ENCODE measurements at regions not wholly inside any gene's neighbourhood (a gene's known extent, or its start where the extent isn't known, plus 50 kb on each side); places are given as distances from the start of the nearest gene placed in this dataset.
"Not testable (repeated sequence)": the region's sequence is repeated elsewhere in the genome, so short reads cannot be mapped to it uniquely, and the experiment has no call there.

DNA sequence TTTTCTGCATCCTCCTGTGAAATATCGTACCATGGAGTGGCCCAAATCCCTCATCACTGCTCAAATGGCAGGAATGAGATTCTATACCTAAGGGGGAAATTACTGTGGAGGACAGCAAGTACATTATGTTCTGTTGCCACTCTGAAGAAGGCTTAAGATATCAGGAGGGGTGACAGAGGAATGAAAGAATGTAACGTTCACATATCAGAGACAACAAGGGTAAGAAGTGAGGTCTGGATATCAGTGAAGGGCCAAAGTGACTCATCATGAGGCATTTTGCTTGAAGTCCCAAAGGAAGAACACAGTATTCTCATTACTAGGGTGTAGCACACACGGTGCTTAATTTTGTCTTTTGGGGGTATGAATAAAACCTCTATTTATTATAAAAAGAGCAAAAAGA is 71.5 kb upstream of the SLC13A1 start:
- Mint-ChIP-seq H3K4me3 (no peak overlapping the region), H3K9me3 (no peaks in the 10 kb centered on the region), H3K27me3 (ENCODE audit: insufficient read depth) (no peaks in the 10 kb centered on the region), H3K4me1 (peaks cover 29% of the 10 kb centered on the region), H3K27ac (no peak overlapping the region), H3K36me3 (ENCODE audit: low read depth) (no peaks in the 10 kb centered on the region)
- WGBS, 2 experiments (ENCODE audit: insufficient coverage in 1 of 2, insufficient read length in 1 of 2), result 77 to 82% methylated on average over 2 of the region's 3 CpGs
- no peak for DNase-seq
- no peaks in the 10 kb centered on the region for H3K27me3 ChIP-seq (ENCODE audit: control insufficient read depth, insufficient read depth, low read length, poor library complexity, severe bottlenecking)
- no peaks in the 10 kb centered on the region for H3K36me3 ChIP-seq (ENCODE audit: control insufficient read depth, insufficient read depth, low read length)
- TF ChIP-seq, protein P1, sequence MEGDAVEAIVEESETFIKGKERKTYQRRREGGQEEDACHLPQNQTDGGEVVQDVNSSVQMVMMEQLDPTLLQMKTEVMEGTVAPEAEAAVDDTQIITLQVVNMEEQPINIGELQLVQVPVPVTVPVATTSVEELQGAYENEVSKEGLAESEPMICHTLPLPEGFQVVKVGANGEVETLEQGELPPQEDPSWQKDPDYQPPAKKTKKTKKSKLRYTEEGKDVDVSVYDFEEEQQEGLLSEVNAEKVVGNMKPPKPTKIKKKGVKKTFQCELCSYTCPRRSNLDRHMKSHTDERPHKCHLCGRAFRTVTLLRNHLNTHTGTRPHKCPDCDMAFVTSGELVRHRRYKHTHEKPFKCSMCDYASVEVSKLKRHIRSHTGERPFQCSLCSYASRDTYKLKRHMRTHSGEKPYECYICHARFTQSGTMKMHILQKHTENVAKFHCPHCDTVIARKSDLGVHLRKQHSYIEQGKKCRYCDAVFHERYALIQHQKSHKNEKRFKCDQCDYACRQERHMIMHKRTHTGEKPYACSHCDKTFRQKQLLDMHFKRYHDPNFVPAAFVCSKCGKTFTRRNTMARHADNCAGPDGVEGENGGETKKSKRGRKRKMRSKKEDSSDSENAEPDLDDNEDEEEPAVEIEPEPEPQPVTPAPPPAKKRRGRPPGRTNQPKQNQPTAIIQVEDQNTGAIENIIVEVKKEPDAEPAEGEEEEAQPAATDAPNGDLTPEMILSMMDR (conservative IDR thresholded peaks at IDR 0.05), result no peak
- no peak overlapping the region for H3K27ac ChIP-seq (ENCODE audit: low read depth, low read length)
- H3K4me3 ChIP-seq (ENCODE audit: low read length), result no peak overlapping the region
- H3K4me1 ChIP-seq (ENCODE audit: control insufficient read depth, insufficient read depth, low read length), result peaks cover 22% of the 10 kb centered on the region
- no peak overlapping the region for H3K9ac ChIP-seq (ENCODE audit: extremely low read depth, low read length, poor library complexity, severe bottlenecking)
- no peaks in the 10 kb centered on the region for H3K9me3 ChIP-seq (ENCODE audit: control insufficient read depth, low read length)

DNA sequence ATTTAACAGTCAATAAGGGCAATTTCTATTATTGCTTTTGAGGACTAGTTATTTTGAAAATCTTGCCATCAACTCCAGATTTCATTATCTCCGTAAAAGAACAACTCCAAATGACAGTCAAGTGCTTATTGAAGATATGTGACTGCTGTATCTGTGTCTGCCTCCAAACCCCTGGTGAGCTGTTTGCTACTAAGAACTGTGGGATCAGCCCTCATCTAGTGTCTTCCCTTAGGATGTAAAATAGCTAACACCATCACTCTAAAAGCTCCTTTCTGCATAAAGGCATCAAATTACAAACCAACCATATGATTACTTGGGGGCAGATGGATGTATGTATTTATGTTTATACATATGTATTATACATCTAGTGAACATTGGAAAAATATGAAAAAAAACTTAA is 70.8 kb upstream of the SLC13A1 start:
- Histone ChIP-seq H3K4me3 (ENCODE audit: low read length) (no peak overlapping the region), H3K36me3 (ENCODE audit: control insufficient read depth, insufficient read depth, low read length) (no peaks in the 10 kb centered on the region), H3K27ac (ENCODE audit: low read depth, low read length) (no peak overlapping the region), H3K4me1 (ENCODE audit: control insufficient read depth, insufficient read depth, low read length) (peaks cover 18% of the 10 kb centered on the region), H3K9me3 (ENCODE audit: control insufficient read depth, low read length) (no peaks in the 10 kb centered on the region), H3K27me3 (ENCODE audit: control insufficient read depth, insufficient read depth, low read length, poor library complexity, severe bottlenecking) (no peaks in the 10 kb centered on the region), H3K9ac (ENCODE audit: extremely low read depth, low read length, poor library complexity, severe bottlenecking) (no peak overlapping the region)
- Mint-ChIP-seq H3K4me3 (no peak overlapping the region), H3K36me3 (ENCODE audit: low read depth) (no peaks in the 10 kb centered on the region), H3K9me3 (no peaks in the 10 kb centered on the region), H3K27ac (no peak overlapping the region), H3K4me1 (peaks cover 24% of the 10 kb centered on the region), H3K27me3 (ENCODE audit: insufficient read depth) (no peaks in the 10 kb centered on the region)
- TF ChIP-seq, protein P1 (conservative IDR thresholded peaks at IDR 0.05), result no peak
- 63% methylated on average over 1 of the region's 1 CpG; no CpG with 5 or more reads in 1 of the 2 experiments for WGBS, 2 experiments (ENCODE audit: insufficient coverage in 1 of 2, insufficient read length in 1 of 2)
- no peak for DNase-seq

GRCh38 chr7:123265853-123266252 is 66.1 kb upstream of the SLC13A1 start:
- no peak overlapping the region for H3K4me3 ChIP-seq (ENCODE audit: low read length)
- peaks cover 5% of the 10 kb centered on the region for H3K4me1 ChIP-seq (ENCODE audit: control insufficient read depth, insufficient read depth, low read length)
- no peaks in the 10 kb centered on the region for H3K36me3 Mint-ChIP-seq (ENCODE audit: low read depth)
- H3K9me3 ChIP-seq (ENCODE audit: control insufficient read depth, low read length), result no peaks in the 10 kb centered on the region
- no peak overlapping the region for H3K4me3 Mint-ChIP-seq
- peaks cover 8% of the 10 kb centered on the region for H3K9me3 Mint-ChIP-seq
- no peak overlapping the region for H3K27ac ChIP-seq (ENCODE audit: low read depth, low read length)
- no peaks in the 10 kb centered on the region for H3K27me3 Mint-ChIP-seq (ENCODE audit: insufficient read depth)
- H3K27me3 ChIP-seq (ENCODE audit: control insufficient read depth, insufficient read depth, low read length, poor library complexity, severe bottlenecking), result no peaks in the 10 kb centered on the region
- peaks cover 16% of the 10 kb centered on the region for H3K4me1 Mint-ChIP-seq
- DNase-seq, result no peak
- H3K27ac Mint-ChIP-seq, result no peak overlapping the region
- TF ChIP-seq, protein P1 (conservative IDR thresholded peaks at IDR 0.05), result no peak
- H3K36me3 ChIP-seq (ENCODE audit: control insufficient read depth, insufficient read depth, low read length), result no peaks in the 10 kb centered on the region
- H3K9ac ChIP-seq (ENCODE audit: extremely low read depth, low read length, poor library complexity, severe bottlenecking), result no peak overlapping the region
- 92% methylated on average over 1 of the region's 1 CpG; no CpG with 5 or more reads in 1 of the 2 experiments for WGBS, 2 experiments (ENCODE audit: insufficient coverage in 1 of 2, insufficient read length in 1 of 2)

GRCh38 chr7:123264820-123265219 is 65.1 kb upstream of the SLC13A1 start:
- DNase-seq; H3K27me3 Mint-ChIP-seq (ENCODE audit: insufficient read depth); H3K27ac ChIP-seq (ENCODE audit: low read depth, low read length); H3K36me3 Mint-ChIP-seq (ENCODE audit: low read depth); H3K9me3 ChIP-seq (ENCODE audit: control insufficient read depth, low read length); H3K36me3 ChIP-seq (ENCODE audit: control insufficient read depth, insufficient read depth, low read length); H3K4me3 ChIP-seq (ENCODE audit: low read length); H3K4me1 ChIP-seq (ENCODE audit: control insufficient read depth, insufficient read depth, low read length); H3K27ac Mint-ChIP-seq; H3K9ac ChIP-seq (ENCODE audit: extremely low read depth, low read length, poor library complexity, severe bottlenecking); H3K9me3 Mint-ChIP-seq; H3K4me3 Mint-ChIP-seq; H3K27me3 ChIP-seq (ENCODE audit: control insufficient read depth, insufficient read depth, low read length, poor library complexity, severe bottlenecking): not testable (repeated sequence)
- WGBS, 2 experiments (ENCODE audit: insufficient coverage in 1 of 2, insufficient read length in 1 of 2), result 86 to 88% methylated on average over 1 of the region's 1 CpG
- H3K4me1 Mint-ChIP-seq, result peaks cover 13% of the 10 kb centered on the region

Measured in endodermal cell (in vitro differentiated cells).